ENCODE measurements at regions not wholly inside any gene's neighbourhood (a gene's known extent, or its start where the extent isn't known, plus 50 kb on each side); places are given as distances from the start of the nearest gene placed in this dataset.

- TF ChIP-seq EZH2 (IDR thresholded peaks at IDR 0.05; ENCODE audit: borderline replicate concordance, low read depth, low read length, poor library complexity, severe bottlenecking) (no peak), CTCF (conservative IDR thresholded peaks at IDR 0.05; ENCODE audit: low read depth, low read length) (no peak)
Observed at GRCh38 chr20:57879779-57880570, 170.2 kb upstream of the PMEPA1 start.
